Inflammatory macrophage treated with lipopolysaccharide for 4 hours (primary cell): ENCODE measurements at regions not wholly inside any gene's neighbourhood (a gene's known extent, or its start where the extent isn't known, plus 50 kb on each side); places are given as distances from the start of the nearest gene placed in this dataset.

Source experiments
- DNase-seq: peaks from one replicate; pipeline ENCODE4 v3.0.0-alpha.2; 2020

GRCh38 chr15:77697893-77698292, 65.2 kb upstream of the LINGO1 start:
- no peak for DNase-seq

- DNase-seq: no peak
Observed at GRCh38 chr15:77696871-77697270, 64.2 kb upstream of the LINGO1 start.

- DNase-seq: no peak
Observed at GRCh38 chr15:77695961-77696582, 63.4 kb upstream of the LINGO1 start.

- DNase-seq: no peak
Observed at GRCh38 chr15:77695548-77695947, 62.8 kb upstream of the LINGO1 start.

GRCh38 chr15:77693576-77693975, 60.9 kb upstream of the LINGO1 start:
- DNase-seq: no peak

- no peak for DNase-seq
Observed at GRCh38 chr15:77692614-77693013, 59.9 kb upstream of the LINGO1 start.

GRCh38 chr15:77691607-77692006, 58.9 kb upstream of the LINGO1 start:
- no peak for DNase-seq

- no peak for DNase-seq
Observed at GRCh38 chr15:77689821-77690220, 57.1 kb upstream of the LINGO1 start.

- no peak for DNase-seq
Observed at GRCh38 chr15:77688693-77689092, 56.0 kb upstream of the LINGO1 start.

GRCh38 chr15:77688266-77688665, 55.6 kb upstream of the LINGO1 start:
- no peak for DNase-seq

GRCh38 chr15:77685082-77685815, 52.5 kb upstream of the LINGO1 start:
- DNase-seq: no peak

- no peak for DNase-seq
Observed at GRCh38 chr15:77684341-77685081, 51.8 kb upstream of the LINGO1 start.

GRCh38 chr15:77682564-77682963, 49.9 kb upstream of the LINGO1 start:
- DNase-seq: no peak
